SU-DHL-6 (cell line): ENCODE measurements at regions not wholly inside any gene's neighbourhood (a gene's known extent, or its start where the extent isn't known, plus 50 kb on each side); places are given as distances from the start of the nearest gene placed in this dataset.

ENCODE experiments used
- H2AFZ ChIP-seq: fragments of 200-600 bp; sonication (generic); 2 replicates; pipeline ENCODE4 v1.6.1; 2014; ENCODE audit warnings: low read depth, mild to moderate bottlenecking, moderate library complexity, mixed read lengths, antibody characterized with exemption, low read length; ENCODE audit not compliant: severe bottlenecking
- H3F3A ChIP-seq: fragments of 200-600 bp; shearing (Covaris generic); 2 replicates; pipeline ENCODE4 v1.6.0; 2016; ENCODE audit warnings: antibody characterized with exemption, mild to moderate bottlenecking; ENCODE audit not compliant: insufficient read depth
- H3K27ac ChIP-seq: fragments of 200-600 bp; sonication (generic); 2 replicates; pipeline ENCODE4 v1.5.1; 2016; ENCODE audit warnings: low read depth, mild to moderate bottlenecking, low read length, moderate library complexity, mixed read lengths
- H3K27me3 ChIP-seq: fragments of 200-600 bp; sonication (generic), shearing (Covaris generic); 2 replicates; pipeline ENCODE4 v1.6.0; 2014; ENCODE audit warnings: mild to moderate bottlenecking, low read length
- H3K36me3 ChIP-seq: fragments of 200-600 bp; sonication (generic); 2 replicates; pipeline ENCODE4 v1.6.1; 2014; ENCODE audit warnings: mild to moderate bottlenecking, low read length, mixed read lengths
- H3K4me2 ChIP-seq: fragments of 300-600, 200-600 bp; shearing (Covaris generic), sonication (generic); 2 replicates; pipeline ENCODE4 v1.6.0; 2014; ENCODE audit warnings: low read length, low read depth, mild to moderate bottlenecking; ENCODE audit not compliant: poor library complexity, severe bottlenecking
- H3K4me3 ChIP-seq: fragments of 200-600 bp; sonication (generic); 2 replicates; pipeline ENCODE4 v1.5.1; 2014; ENCODE audit warnings: antibody characterized with exemption, low read length, mild to moderate bottlenecking, mixed read lengths; ENCODE audit not compliant: insufficient read depth, poor library complexity, severe bottlenecking
- H3K79me2 ChIP-seq: fragments of 200-600 bp; sonication (generic); 2 replicates; pipeline ENCODE4 v1.6.1; 2014; ENCODE audit warnings: mild to moderate bottlenecking, low read length, moderate library complexity; ENCODE audit not compliant: insufficient read depth
- H3K9ac ChIP-seq: fragments of 200-600 bp; sonication (generic); 2 replicates; pipeline ENCODE4 v1.7.0; 2014; ENCODE audit warnings: mild to moderate bottlenecking, low read length
- H3K9me2 ChIP-seq: fragments of 200-600 bp; sonication (generic); replicated peaks from 2 replicates; pipeline ENCODE4 v1.6.1; 2014; ENCODE audit warnings: low read length; ENCODE audit not compliant: insufficient read depth
- H3K9me3 ChIP-seq: fragments of 200-600 bp; sonication (generic); 2 replicates; pipeline ENCODE4 v1.6.1; 2014; ENCODE audit warnings: low read length, mixed read lengths; ENCODE audit not compliant: insufficient read depth
- H4K20me1 ChIP-seq: fragments of 200-600 bp; sonication (generic); 2 replicates; pipeline ENCODE4 v1.6.1; 2014; ENCODE audit warnings: low read depth, mild to moderate bottlenecking, antibody characterized with exemption, low read length, moderate library complexity, mixed read lengths
- EZH2phosphoT487 ChIP-seq: fragments of 200-600 bp; sonication (generic), shearing (Covaris generic); conservative IDR thresholded peaks from 2 replicates; pipeline ENCODE4 v1.6.1; 2018; ENCODE audit warnings: mild to moderate bottlenecking, antibody characterized with exemption, low read length, moderate library complexity, mixed read lengths
- TF ChIP-seq, protein P1 (sequence below): fragments of 200-600 bp; sonication (generic); IDR thresholded peaks from one replicate; pipeline ENCODE4 v1.5.1; 2017; ENCODE audit warnings: antibody characterized with exemption, mild to moderate bottlenecking, low read length, moderate library complexity; ENCODE audit not compliant: insufficient read depth, poor library complexity, severe bottlenecking

GRCh38 chr9:103713631-103714030, 380.5 kb upstream of the SMC2 start:
- Histone ChIP-seq H3K4me3 (no peak overlapping the region), H2AFZ (no peak overlapping the region), H3K4me2 (no peak overlapping the region), H3K27ac (no peak overlapping the region), H3F3A (no peaks in the 10 kb centered on the region), H4K20me1 (no peaks in the 10 kb centered on the region), H3K9me2 (no peaks in the 10 kb centered on the region), H3K79me2 (no peaks in the 10 kb centered on the region), H3K27me3 (no peaks in the 10 kb centered on the region), H3K9me3 (peaks cover 3% of the 10 kb centered on the region; the same call in 1 of the 2 replicates), H3K36me3 (no peaks in the 10 kb centered on the region), H3K9ac (no peak overlapping the region)
- no peak for TF ChIP-seq EZH2phosphoT487
- TF ChIP-seq, protein P1, sequence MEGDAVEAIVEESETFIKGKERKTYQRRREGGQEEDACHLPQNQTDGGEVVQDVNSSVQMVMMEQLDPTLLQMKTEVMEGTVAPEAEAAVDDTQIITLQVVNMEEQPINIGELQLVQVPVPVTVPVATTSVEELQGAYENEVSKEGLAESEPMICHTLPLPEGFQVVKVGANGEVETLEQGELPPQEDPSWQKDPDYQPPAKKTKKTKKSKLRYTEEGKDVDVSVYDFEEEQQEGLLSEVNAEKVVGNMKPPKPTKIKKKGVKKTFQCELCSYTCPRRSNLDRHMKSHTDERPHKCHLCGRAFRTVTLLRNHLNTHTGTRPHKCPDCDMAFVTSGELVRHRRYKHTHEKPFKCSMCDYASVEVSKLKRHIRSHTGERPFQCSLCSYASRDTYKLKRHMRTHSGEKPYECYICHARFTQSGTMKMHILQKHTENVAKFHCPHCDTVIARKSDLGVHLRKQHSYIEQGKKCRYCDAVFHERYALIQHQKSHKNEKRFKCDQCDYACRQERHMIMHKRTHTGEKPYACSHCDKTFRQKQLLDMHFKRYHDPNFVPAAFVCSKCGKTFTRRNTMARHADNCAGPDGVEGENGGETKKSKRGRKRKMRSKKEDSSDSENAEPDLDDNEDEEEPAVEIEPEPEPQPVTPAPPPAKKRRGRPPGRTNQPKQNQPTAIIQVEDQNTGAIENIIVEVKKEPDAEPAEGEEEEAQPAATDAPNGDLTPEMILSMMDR: no peak

GRCh38 chr9:103714992-103715391, 379.1 kb upstream of the SMC2 start:
- Histone ChIP-seq H3K4me3 (no peak overlapping the region), H2AFZ (no peak overlapping the region), H3F3A (no peaks in the 10 kb centered on the region), H3K36me3 (no peaks in the 10 kb centered on the region), H3K9me2 (no peaks in the 10 kb centered on the region), H3K9ac (no peak overlapping the region), H3K79me2 (no peaks in the 10 kb centered on the region), H3K27ac (no peak overlapping the region), H4K20me1 (no peaks in the 10 kb centered on the region), H3K27me3 (no peaks in the 10 kb centered on the region), H3K9me3 (peaks cover 3% of the 10 kb centered on the region; the same call in 1 of the 2 replicates), H3K4me2 (no peak overlapping the region)
- TF ChIP-seq, protein P1: no peak
- no peak for TF ChIP-seq EZH2phosphoT487

DNA sequence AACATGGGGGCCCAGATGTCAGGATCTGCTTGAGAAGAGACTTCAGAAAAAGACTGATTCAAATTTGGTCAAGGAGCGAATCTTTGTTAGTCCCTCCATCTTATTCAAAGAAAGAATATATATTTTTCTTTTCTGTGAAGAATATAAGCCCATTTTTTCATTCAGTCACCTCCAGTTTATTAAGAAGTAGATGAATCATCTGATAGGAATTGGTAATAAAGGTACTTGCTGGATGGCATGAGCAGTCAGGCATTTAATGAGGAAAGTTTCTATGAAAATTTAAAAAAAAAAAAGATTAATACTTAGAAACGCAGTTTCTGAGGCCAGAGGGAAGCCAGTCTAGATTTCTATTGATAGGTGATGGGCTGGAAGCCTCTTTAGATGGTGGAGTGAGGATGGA, 373.1 kb upstream of the SMC2 start:
- no peaks in the 10 kb centered on the region for H3F3A ChIP-seq
- no peaks in the 10 kb centered on the region for H3K79me2 ChIP-seq
- H4K20me1 ChIP-seq: no peaks in the 10 kb centered on the region
- no peaks in the 10 kb centered on the region for H3K36me3 ChIP-seq
- H3K4me2 ChIP-seq: no peak overlapping the region
- no peak overlapping the region for H3K27ac ChIP-seq
- no peaks in the 10 kb centered on the region for H3K9me3 ChIP-seq
- no peak overlapping the region for H3K4me3 ChIP-seq
- no peak overlapping the region for H2AFZ ChIP-seq
- H3K9ac ChIP-seq: no peak overlapping the region
- no peaks in the 10 kb centered on the region for H3K27me3 ChIP-seq
- 0 out of 2 replicates have a peak, but pooled peaks cover under 1% of the 10 kb centered on the region for H3K9me2 ChIP-seq
- no peak for TF ChIP-seq EZH2phosphoT487
- TF ChIP-seq, protein P1: no peak

- Histone ChIP-seq H3K4me3 (no peak overlapping the region), H3K4me2 (no peak overlapping the region), H3K79me2 (no peaks in the 10 kb centered on the region), H3K36me3 (no peaks in the 10 kb centered on the region), H2AFZ (no peak overlapping the region), H3K9me3 (no peaks in the 10 kb centered on the region), H3F3A (no peaks in the 10 kb centered on the region), H3K9me2 (peaks cover 5% of the 10 kb centered on the region; the same call in 1 of the 2 replicates), H3K27me3 (no peaks in the 10 kb centered on the region), H3K9ac (no peak overlapping the region), H3K27ac (no peak overlapping the region), H4K20me1 (no peaks in the 10 kb centered on the region)
- no peak for TF ChIP-seq EZH2phosphoT487
- TF ChIP-seq, protein P1: no peak
Measured at GRCh38 chr9:103730866-103731265, 363.2 kb upstream of the SMC2 start.
